Neural progenitor cell (in vitro differentiated cells): ENCODE measurements at regions not wholly inside any gene's neighbourhood (a gene's known extent, or its start where the extent isn't known, plus 50 kb on each side); places are given as distances from the start of the nearest gene placed in this dataset.

Source experiments
- DNase-seq: peaks from one replicate; pipeline ENCODE4 v3.0.0-alpha.2; 2016; ENCODE audit warnings: low spot score
- H2AFZ ChIP-seq: fragments of 200-600 bp; sonication (generic); replicated peaks from 2 replicates; pipeline ENCODE4 v1.6.1; 2016; ENCODE audit warnings: antibody characterized with exemption
- H3F3A ChIP-seq: fragments of 200-600 bp; sonication (generic); 2 replicates; pipeline ENCODE4 v1.6.1; 2016; ENCODE audit warnings: antibody characterized with exemption, low read depth
- H3K27ac ChIP-seq: fragments of 200-600 bp; sonication (generic); 2 replicates; pipeline ENCODE4 v1.5.1; 2016; ENCODE audit warnings: mild to moderate bottlenecking
- H3K27me3 ChIP-seq: fragments of 200-600 bp; sonication (generic); 2 replicates; pipeline ENCODE4 v1.6.1; 2016; ENCODE audit warnings: mild to moderate bottlenecking, moderate library complexity
- H3K36me3 ChIP-seq: fragments of 200-600 bp; sonication (generic); 2 replicates; pipeline ENCODE4 v1.5.1; 2016
- H3K4me1 ChIP-seq: fragments of 200-600 bp; sonication (generic); 2 replicates; pipeline ENCODE4 v1.6.1; 2016; ENCODE audit warnings: mixed run types
- H3K4me2 ChIP-seq: fragments of 200-600 bp; sonication (generic); 2 replicates; pipeline ENCODE4 v1.6.1; 2016
- H3K4me3 ChIP-seq: fragments of 200-600 bp; sonication (generic); 2 replicates; pipeline ENCODE4 v1.5.1; 2016
- H3K79me2 ChIP-seq: fragments of 200-600 bp; sonication (generic); 2 replicates; pipeline ENCODE4 v1.6.1; 2016; ENCODE audit warnings: low read depth
- H3K9ac ChIP-seq: fragments of 200-600 bp; sonication (generic); 2 replicates; pipeline ENCODE4 v1.6.1; 2016
- H3K9me3 ChIP-seq: fragments of 200-600 bp; sonication (generic); 2 replicates; pipeline ENCODE4 v1.5.1; 2016; ENCODE audit warnings: low read depth
- H4K20me1 ChIP-seq: fragments of 200-600 bp; sonication (generic); 2 replicates; pipeline ENCODE4 v1.6.1; 2016; ENCODE audit warnings: low read depth
- H3K27ac Mint-ChIP-seq: 3 replicates; pipeline ENCODE4 v1.8.0; 2021; ENCODE audit warnings: mixed read lengths
- H3K27me3 Mint-ChIP-seq: 2 replicates; pipeline ENCODE4 v1.8.0; 2022; ENCODE audit warnings: low read depth, mild to moderate bottlenecking, inconsistent platforms, moderate library complexity, mixed read lengths; ENCODE audit not compliant: insufficient read depth
- H3K36me3 Mint-ChIP-seq: 3 replicates; pipeline ENCODE4 v1.8.0; 2021; ENCODE audit warnings: mixed read lengths
- H3K4me1 Mint-ChIP-seq: 3 replicates; pipeline ENCODE4 v1.8.0; 2021; ENCODE audit warnings: mixed read lengths
- H3K4me3 Mint-ChIP-seq: 3 replicates; pipeline ENCODE4 v1.8.0; 2021; ENCODE audit warnings: mild to moderate bottlenecking, moderate library complexity, mixed read lengths
- H3K9me3 Mint-ChIP-seq: 3 replicates; pipeline ENCODE4 v1.8.0; 2020; ENCODE audit warnings: mixed read lengths
- EZH2 ChIP-seq: fragments of 200-600 bp; sonication (generic); IDR thresholded peaks from 2 replicates; pipeline ENCODE4 v1.6.1; 2017; ENCODE audit warnings: antibody characterized with exemption, mild to moderate bottlenecking, moderate library complexity
- EZH2phosphoT487 ChIP-seq: fragments of 200-600 bp; sonication (generic); IDR thresholded peaks from 2 replicates; pipeline ENCODE4 v1.6.1; 2017; ENCODE audit warnings: antibody characterized with exemption
- TF ChIP-seq, protein P1 (sequence below): fragments of 200-600 bp; sonication (generic); IDR thresholded peaks from 2 replicates; pipeline ENCODE4 v1.5.1; 2017; ENCODE audit warnings: antibody characterized with exemption, mild to moderate bottlenecking

DNA sequence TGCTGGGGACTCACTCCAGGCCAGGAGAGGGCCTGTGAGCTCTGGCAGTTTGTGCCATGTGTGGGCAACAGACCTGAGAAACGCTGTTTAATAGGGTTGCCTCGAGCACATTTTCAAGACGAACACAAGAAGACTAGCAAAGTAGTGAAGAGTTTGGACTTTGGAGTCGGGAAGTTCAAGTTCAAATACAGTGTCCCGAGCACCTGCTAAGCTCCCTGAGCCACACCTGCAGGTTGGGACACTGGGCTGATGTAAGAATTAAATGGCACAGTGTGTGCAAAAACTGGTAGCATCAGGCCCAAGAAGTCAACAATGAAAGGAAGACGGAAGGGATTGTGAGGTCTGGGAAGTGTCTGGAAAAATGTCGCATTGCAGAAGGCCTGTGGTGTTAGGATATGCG lies 112.8 kb upstream of the PABPC3 start:
- Histone ChIP-seq H3K4me2 (no peak overlapping the region), H3K4me1 (no peaks in the 10 kb centered on the region), H3K4me3 (no peak overlapping the region), H3K9ac (no peak overlapping the region), H3K27me3 (no peaks in the 10 kb centered on the region), H4K20me1 (no peaks in the 10 kb centered on the region), H2AFZ (no peak overlapping the region), H3K27ac (no peak overlapping the region), H3K79me2 (no peaks in the 10 kb centered on the region), H3K36me3 (no peaks in the 10 kb centered on the region), H3K9me3 (no peaks in the 10 kb centered on the region), H3F3A (no peaks in the 10 kb centered on the region)
- no peaks in the 10 kb centered on the region for H3K36me3 Mint-ChIP-seq
- DNase-seq = no peak
- H3K4me1 Mint-ChIP-seq = peaks cover 19% of the 10 kb centered on the region
- no peak overlapping the region for H3K27ac Mint-ChIP-seq
- peaks cover 5% of the 10 kb centered on the region for H3K27me3 Mint-ChIP-seq
- no peak for TF ChIP-seq EZH2phosphoT487
- TF ChIP-seq, protein P1, sequence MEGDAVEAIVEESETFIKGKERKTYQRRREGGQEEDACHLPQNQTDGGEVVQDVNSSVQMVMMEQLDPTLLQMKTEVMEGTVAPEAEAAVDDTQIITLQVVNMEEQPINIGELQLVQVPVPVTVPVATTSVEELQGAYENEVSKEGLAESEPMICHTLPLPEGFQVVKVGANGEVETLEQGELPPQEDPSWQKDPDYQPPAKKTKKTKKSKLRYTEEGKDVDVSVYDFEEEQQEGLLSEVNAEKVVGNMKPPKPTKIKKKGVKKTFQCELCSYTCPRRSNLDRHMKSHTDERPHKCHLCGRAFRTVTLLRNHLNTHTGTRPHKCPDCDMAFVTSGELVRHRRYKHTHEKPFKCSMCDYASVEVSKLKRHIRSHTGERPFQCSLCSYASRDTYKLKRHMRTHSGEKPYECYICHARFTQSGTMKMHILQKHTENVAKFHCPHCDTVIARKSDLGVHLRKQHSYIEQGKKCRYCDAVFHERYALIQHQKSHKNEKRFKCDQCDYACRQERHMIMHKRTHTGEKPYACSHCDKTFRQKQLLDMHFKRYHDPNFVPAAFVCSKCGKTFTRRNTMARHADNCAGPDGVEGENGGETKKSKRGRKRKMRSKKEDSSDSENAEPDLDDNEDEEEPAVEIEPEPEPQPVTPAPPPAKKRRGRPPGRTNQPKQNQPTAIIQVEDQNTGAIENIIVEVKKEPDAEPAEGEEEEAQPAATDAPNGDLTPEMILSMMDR = no peak
- no peak for TF ChIP-seq EZH2
- peaks cover 3% of the 10 kb centered on the region for H3K9me3 Mint-ChIP-seq
- no peak overlapping the region for H3K4me3 Mint-ChIP-seq

DNA sequence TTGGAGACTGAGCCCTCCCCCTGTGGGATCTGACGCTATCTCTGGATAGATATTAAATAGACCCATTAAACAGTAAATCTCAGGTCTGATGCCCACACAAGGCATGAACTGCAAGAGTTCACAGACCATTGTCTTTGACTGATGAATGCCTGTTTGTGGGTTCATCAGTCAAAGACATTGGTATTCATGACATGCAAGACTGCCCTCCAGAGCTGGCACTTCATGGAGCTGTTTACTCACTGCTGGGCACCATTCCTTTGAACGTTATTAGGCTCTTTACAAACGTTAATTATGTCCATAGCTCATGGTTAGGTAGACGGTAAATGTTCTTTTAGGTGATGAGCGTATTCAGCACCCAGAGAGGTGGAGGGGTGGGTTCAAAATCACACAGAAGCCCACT lies 111.8 kb upstream of the PABPC3 start:
- Histone ChIP-seq H3K4me3 (no peak overlapping the region), H3K9ac (no peak overlapping the region), H3K27ac (no peak overlapping the region), H3K27me3 (no peaks in the 10 kb centered on the region), H3F3A (no peaks in the 10 kb centered on the region), H3K9me3 (no peaks in the 10 kb centered on the region), H3K4me2 (no peak overlapping the region), H3K79me2 (no peaks in the 10 kb centered on the region), H3K4me1 (no peaks in the 10 kb centered on the region), H4K20me1 (no peaks in the 10 kb centered on the region), H2AFZ (no peak overlapping the region), H3K36me3 (no peaks in the 10 kb centered on the region)
- Mint-ChIP-seq H3K27me3 (peaks cover 5% of the 10 kb centered on the region), H3K4me3 (no peak overlapping the region), H3K27ac (no peak overlapping the region), H3K9me3 (peaks cover 3% of the 10 kb centered on the region), H3K4me1 (peaks cover 19% of the 10 kb centered on the region), H3K36me3 (no peaks in the 10 kb centered on the region)
- no peak for DNase-seq
- TF ChIP-seq EZH2phosphoT487 = no peak
- TF ChIP-seq, protein P1 = no peak

DNA sequence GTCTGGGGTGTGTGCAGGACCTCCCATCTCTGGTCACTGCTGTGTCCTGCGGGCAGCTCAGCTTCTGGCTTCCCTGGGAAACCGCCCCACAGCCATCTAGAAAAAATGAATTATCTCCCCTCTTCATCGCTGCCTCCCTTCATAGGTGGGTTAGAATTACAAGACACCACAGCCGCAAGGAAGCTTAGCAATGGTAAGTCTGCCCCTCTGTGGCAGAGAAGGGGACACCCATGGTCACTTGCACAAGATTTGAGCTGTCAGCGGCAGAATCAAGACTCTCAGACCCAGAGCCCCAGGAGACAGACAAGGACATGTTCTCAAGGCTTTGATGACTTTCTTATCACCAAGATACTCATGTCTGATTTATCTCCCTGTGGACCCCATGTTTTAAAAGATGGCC lies 110.8 kb upstream of the PABPC3 start:
- H3K27me3 ChIP-seq = no peaks in the 10 kb centered on the region
- Mint-ChIP-seq H3K4me1 (peaks cover 19% of the 10 kb centered on the region), H3K36me3 (no peaks in the 10 kb centered on the region), H3K9me3 (peaks cover 3% of the 10 kb centered on the region), H3K4me3 (no peak overlapping the region), H3K27ac (no peak overlapping the region), H3K27me3 (peaks cover 5% of the 10 kb centered on the region)
- no peak overlapping the region for H3K9ac ChIP-seq
- H3F3A ChIP-seq = no peaks in the 10 kb centered on the region
- no peaks in the 10 kb centered on the region for H4K20me1 ChIP-seq
- H3K9me3 ChIP-seq = no peaks in the 10 kb centered on the region
- no peak overlapping the region for H3K4me3 ChIP-seq
- H2AFZ ChIP-seq = no peak overlapping the region
- TF ChIP-seq EZH2 = no peak
- TF ChIP-seq, protein P1 = peak; percentile 47
- H3K36me3 ChIP-seq = no peaks in the 10 kb centered on the region
- peak; percentile 42 for DNase-seq
- no peak overlapping the region for H3K4me2 ChIP-seq
- H3K27ac ChIP-seq = no peak overlapping the region
- H3K4me1 ChIP-seq = no peaks in the 10 kb centered on the region
- no peaks in the 10 kb centered on the region for H3K79me2 ChIP-seq

DNA sequence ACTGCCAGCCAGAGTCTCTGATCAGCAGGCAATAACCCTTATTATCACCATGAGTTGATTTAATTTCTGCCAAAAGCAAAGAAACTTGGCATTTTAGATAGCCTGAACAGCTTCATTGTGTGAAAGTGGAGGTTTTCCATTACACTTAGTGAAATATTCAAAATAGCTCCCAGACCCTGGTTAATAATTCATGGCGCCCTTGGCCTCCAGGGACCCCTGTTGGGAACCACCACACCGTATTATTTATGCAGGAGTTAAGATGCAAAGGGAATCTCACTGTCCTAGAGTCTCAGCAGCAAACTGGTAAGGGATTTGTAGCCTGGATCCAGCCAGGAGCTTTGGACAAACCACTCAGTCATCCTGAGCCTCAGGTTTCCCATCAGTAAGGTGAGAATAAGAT lies 110.0 kb upstream of the PABPC3 start:
- no peak overlapping the region for H3K27ac ChIP-seq
- TF ChIP-seq EZH2 (no peak), EZH2phosphoT487 (no peak)
- TF ChIP-seq, protein P1 = no peak
- Mint-ChIP-seq H3K27me3 (peaks cover 5% of the 10 kb centered on the region), H3K27ac (no peak overlapping the region), H3K36me3 (no peaks in the 10 kb centered on the region), H3K4me1 (peaks cover 19% of the 10 kb centered on the region), H3K9me3 (peaks cover 3% of the 10 kb centered on the region), H3K4me3 (no peak overlapping the region)
- DNase-seq = no peak
- H3K4me1 ChIP-seq = no peaks in the 10 kb centered on the region
- no peaks in the 10 kb centered on the region for H3K9me3 ChIP-seq
- H3K27me3 ChIP-seq = no peaks in the 10 kb centered on the region
- H3F3A ChIP-seq = no peaks in the 10 kb centered on the region
- H3K36me3 ChIP-seq = no peaks in the 10 kb centered on the region
- H4K20me1 ChIP-seq = no peaks in the 10 kb centered on the region
- H3K79me2 ChIP-seq = no peaks in the 10 kb centered on the region
- no peak overlapping the region for H3K9ac ChIP-seq
- no peak overlapping the region for H2AFZ ChIP-seq
- H3K4me3 ChIP-seq = no peak overlapping the region
- no peak overlapping the region for H3K4me2 ChIP-seq
